Activated CD4-positive, alpha-beta T cell treated with anti-CD3 and anti-CD28 coated beads, Interleukin-2, amount 10 ng/mL, durations not matched to agents 7 days and 5 days (primary cell): ENCODE measurements at regions not wholly inside any gene's neighbourhood (a gene's known extent, or its start where the extent isn't known, plus 50 kb on each side); places are given as distances from the start of the nearest gene placed in this dataset.

Experiments
- CTCF ChIA-PET: fragments of 350-600 bp; sonication (Branson Sonifier 250); formaldehyde crosslinking; loops from one replicate; lab custom pipeline; 2021; ENCODE audit warnings: antibody characterized with exemption; lab: Charles Lee
- POLR2A ChIA-PET: fragments of 350-600 bp; sonication (Branson Sonifier 250); formaldehyde crosslinking; loops from one replicate; lab custom pipeline; 2021; ENCODE audit warnings: antibody characterized with exemption; lab: Charles Lee
- DNase-seq: peaks from one replicate; pipeline ENCODE4 v3.0.0-alpha.2; 2020
- H3K27ac Mint-ChIP-seq: one replicate; pipeline ENCODE4 v1.8.0; 2021; ENCODE audit warnings: mild to moderate bottlenecking, moderate library complexity, mixed read lengths
- H3K27me3 Mint-ChIP-seq: one replicate; pipeline ENCODE4 v1.8.0; 2021; ENCODE audit warnings: mixed read lengths
- H3K36me3 Mint-ChIP-seq: one replicate; pipeline ENCODE4 v1.8.0; 2021; ENCODE audit warnings: low read depth, mixed read lengths
- H3K4me1 Mint-ChIP-seq: one replicate; pipeline ENCODE4 v1.8.0; 2021; ENCODE audit warnings: mixed read lengths
- H3K4me3 Mint-ChIP-seq: one replicate; pipeline ENCODE4 v1.8.0; 2021; ENCODE audit warnings: mild to moderate bottlenecking, moderate library complexity, mixed read lengths
- H3K9me3 Mint-ChIP-seq: one replicate; pipeline ENCODE4 v1.8.0; 2021; ENCODE audit warnings: mixed read lengths

DNA sequence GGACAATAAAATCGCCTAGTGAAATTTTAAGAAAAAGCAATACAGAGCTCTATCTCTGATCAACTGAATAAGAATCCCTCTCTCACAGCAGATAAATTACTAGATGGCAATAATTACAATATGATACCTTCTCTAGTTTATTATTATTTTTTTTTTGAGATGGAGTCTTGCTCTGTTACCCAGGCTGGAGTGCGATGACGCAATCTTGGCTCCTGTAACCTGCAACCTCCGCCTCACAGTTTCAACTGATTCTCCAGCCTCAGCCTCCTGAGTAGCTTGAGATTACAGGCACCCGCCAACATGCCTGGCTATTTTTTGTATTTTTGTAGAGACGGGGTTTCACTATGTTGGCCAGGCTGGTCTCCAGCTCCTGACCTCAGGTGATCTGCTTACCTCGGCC lies 129.3 kb upstream of the PTCHD4 start:
- H3K27me3 Mint-ChIP-seq = no peaks in the 10 kb centered on the region
- CTCF ChIA-PET = no interaction called here
- no peaks in the 10 kb centered on the region for H3K4me1 Mint-ChIP-seq
- POLR2A ChIA-PET = no interaction called here
- H3K27ac Mint-ChIP-seq = no peak overlapping the region
- no peak for DNase-seq
- no peaks in the 10 kb centered on the region for H3K36me3 Mint-ChIP-seq
- no peak overlapping the region for H3K4me3 Mint-ChIP-seq
- H3K9me3 Mint-ChIP-seq = peaks cover 18% of the 10 kb centered on the region

DNA sequence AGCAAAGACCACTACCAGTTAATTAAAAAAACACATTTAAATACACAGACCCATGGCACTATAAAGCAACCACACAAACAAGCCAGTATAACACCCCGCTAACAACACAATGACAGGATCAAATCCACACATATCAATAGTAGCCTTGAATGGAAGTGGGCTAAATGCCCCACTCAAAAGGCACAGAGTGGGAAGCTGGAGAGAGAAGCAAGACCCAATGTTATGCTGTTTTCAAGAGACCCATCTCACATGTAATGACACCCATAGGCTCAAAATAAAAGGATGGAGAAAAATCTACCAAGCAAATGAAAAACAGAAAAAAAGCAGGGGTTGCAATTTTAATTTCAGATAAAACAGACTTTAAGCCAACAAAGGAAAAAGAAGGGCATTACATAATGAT lies 125.4 kb upstream of the PTCHD4 start:
- no peaks in the 10 kb centered on the region for H3K36me3 Mint-ChIP-seq
- H3K4me1 Mint-ChIP-seq = no peaks in the 10 kb centered on the region
- ChIA-PET POLR2A (no interaction called here), CTCF (no interaction called here)
- H3K27ac Mint-ChIP-seq = no peak overlapping the region
- no peak overlapping the region for H3K4me3 Mint-ChIP-seq
- H3K9me3 Mint-ChIP-seq = peaks cover 19% of the 10 kb centered on the region
- no peak for DNase-seq
- no peaks in the 10 kb centered on the region for H3K27me3 Mint-ChIP-seq

DNA sequence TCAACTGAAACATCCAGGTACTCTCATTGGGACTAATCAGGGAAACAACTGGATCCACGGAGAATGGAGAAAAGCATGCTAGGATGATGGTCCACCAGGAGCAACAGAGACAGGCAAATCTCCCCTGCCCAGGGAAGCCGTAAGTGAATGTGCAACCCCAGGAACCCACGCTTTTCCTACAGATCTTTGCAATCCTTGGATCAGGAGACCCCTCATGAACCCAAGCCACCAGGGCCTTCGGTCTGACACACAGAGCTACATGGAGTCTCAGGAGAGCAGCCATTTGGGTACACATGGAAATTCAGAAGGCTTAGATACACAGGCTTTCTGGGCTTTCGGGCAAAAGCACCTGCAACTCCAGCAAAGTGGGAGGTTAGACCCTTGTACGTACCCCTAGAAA lies 122.1 kb upstream of the PTCHD4 start:
- Mint-ChIP-seq H3K4me3 (no peak overlapping the region), H3K27ac (no peak overlapping the region), H3K27me3 (no peaks in the 10 kb centered on the region), H3K4me1 (no peaks in the 10 kb centered on the region), H3K9me3 (peaks cover 19% of the 10 kb centered on the region), H3K36me3 (no peaks in the 10 kb centered on the region)
- POLR2A ChIA-PET = no interaction called here
- no peak for DNase-seq
- CTCF ChIA-PET = no interaction called here

DNA sequence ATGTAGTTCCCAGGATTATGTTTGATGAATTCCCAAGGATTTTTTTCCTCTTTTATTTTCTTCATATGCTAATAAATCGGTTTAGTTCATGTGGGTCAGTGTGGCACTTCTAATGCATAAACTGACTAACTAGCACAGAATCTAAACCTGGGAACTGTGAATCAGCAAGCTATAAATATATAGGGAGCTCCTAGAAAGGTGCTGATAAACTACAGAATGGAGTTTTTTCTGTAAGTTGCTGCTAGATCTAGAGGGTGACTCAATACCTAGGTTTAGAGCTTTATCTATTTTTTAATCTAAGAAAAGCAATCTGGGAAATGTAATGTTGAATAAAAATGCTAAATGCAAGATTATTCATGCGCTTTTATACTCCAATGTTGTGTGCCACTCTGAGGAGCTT lies 118.8 kb upstream of the PTCHD4 start:
- Mint-ChIP-seq H3K27ac (no peak overlapping the region), H3K4me3 (no peak overlapping the region), H3K36me3 (no peaks in the 10 kb centered on the region), H3K9me3 (no peaks in the 10 kb centered on the region), H3K4me1 (no peaks in the 10 kb centered on the region), H3K27me3 (no peaks in the 10 kb centered on the region)
- DNase-seq = no peak
- ChIA-PET CTCF (interaction anchor here (0.6 kb wide), 1 partner anchor 307 kb away, joined by 3 read pairs; no protein-coding TSS in a partner anchor), POLR2A (no interaction called here)

DNA sequence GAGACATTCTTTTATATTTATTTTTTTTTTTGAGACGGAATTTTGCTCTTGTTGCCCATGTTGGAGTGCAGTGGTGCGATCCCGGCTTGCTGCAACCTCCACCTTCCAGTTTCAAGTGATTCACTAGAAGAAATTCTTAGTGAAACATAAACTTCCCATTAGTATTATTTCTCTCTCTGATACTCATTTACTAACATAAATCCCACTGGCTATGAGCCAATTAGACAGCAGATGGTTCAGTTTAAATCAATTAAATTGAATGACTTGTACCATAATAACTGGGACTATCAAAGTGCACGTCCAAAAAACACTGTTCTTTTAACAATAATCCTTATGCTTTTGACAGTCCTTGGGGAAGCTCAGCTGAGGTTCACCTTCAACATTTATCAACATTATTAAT lies 111.2 kb upstream of the PTCHD4 start:
- no peak overlapping the region for H3K4me3 Mint-ChIP-seq
- no peak overlapping the region for H3K27ac Mint-ChIP-seq
- peaks cover 2% of the 10 kb centered on the region for H3K9me3 Mint-ChIP-seq
- DNase-seq = no peak
- ChIA-PET CTCF (no interaction called here), POLR2A (no interaction called here)
- H3K4me1 Mint-ChIP-seq = no peaks in the 10 kb centered on the region
- no peaks in the 10 kb centered on the region for H3K27me3 Mint-ChIP-seq
- H3K36me3 Mint-ChIP-seq = no peaks in the 10 kb centered on the region

DNA sequence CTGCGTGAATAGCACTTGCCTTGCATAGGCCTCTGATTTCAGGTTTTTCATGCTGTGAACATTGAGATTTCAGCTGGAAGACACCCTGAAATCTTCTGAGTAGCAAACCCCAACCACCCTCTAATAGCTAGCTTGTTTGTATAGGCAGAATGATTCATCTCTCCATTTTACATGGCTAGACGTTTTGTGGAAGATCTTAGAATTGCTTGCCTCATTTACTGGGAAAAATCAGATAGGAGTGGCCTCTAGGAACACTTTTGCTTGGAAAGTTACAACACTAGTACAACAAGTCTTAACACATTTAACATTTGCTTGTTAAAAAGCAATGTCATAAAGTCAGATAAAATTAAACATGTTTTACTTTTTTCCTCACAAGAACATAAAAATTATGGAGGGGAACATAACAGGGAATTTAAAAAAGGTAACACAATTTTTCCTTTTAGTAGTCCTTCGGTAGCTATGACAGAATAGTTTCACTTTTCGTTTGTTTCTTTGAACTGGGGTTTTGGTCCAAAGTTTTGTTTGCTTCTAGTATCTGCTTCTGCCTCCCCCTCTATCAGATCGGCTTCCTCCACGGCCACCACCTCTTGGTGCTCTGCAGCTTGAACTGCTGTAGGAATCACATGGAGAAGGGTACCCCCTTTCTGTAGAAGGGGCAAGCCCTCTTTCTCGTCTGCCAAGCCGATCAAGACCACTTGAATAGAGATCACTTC lies 102.2 kb upstream of the PTCHD4 start:
- ChIA-PET POLR2A (no interaction called here), CTCF (no interaction called here)

DNA sequence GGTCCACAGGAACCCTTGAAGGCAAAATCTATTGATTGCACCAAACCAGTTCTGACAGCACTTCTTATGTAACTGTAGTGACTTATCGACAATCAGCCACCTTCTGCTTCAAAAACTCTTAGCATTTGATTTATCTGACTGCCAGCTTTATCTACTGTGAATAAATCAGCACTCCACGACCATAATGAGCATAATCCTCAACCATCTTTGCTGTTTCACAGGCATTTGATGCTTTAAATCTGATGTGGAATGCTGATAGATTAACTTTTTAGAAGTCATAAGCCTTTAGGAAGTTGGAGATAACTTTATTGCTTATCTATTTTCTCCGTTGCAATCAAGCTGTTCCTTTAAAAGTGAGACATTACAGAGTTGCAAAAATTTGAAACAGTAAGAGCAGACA lies 101.5 kb upstream of the PTCHD4 start:
- Mint-ChIP-seq H3K27ac (no peak overlapping the region), H3K4me1 (no peaks in the 10 kb centered on the region), H3K9me3 (no peaks in the 10 kb centered on the region), H3K27me3 (no peaks in the 10 kb centered on the region), H3K4me3 (no peak overlapping the region), H3K36me3 (no peaks in the 10 kb centered on the region)
- no peak for DNase-seq
- POLR2A ChIA-PET = no interaction called here
- CTCF ChIA-PET = no interaction called here

More for the DNA sequence above, 102.2 kb upstream of the PTCHD4 start:
- H3K9me3 Mint-ChIP-seq = no peaks in the 10 kb centered on the region
- H3K27ac Mint-ChIP-seq = no peak overlapping the region
- no peaks in the 10 kb centered on the region for H3K27me3 Mint-ChIP-seq
- DNase-seq = no peak
- no peak overlapping the region for H3K4me3 Mint-ChIP-seq
- no peaks in the 10 kb centered on the region for H3K36me3 Mint-ChIP-seq
- no peaks in the 10 kb centered on the region for H3K4me1 Mint-ChIP-seq

DNA sequence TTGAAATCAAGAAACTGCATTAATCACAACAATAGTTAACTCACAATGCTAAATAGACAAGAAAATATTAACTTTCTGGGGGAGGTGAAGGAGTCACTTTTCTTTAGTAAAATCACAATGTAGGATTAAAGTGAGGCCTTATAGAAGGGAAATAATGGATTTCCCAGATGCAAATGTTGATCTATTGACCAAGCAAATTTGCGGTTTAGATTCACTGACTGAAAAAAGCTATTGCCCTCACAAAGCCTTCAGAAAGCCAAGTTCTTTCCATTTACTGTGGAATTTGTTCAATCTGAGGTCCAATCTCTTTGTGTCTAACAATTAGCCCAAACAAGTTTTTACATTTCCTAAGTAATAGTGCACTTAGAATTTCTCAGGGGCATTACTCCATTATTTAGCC lies 95.1 kb upstream of the PTCHD4 start:
- no peak for DNase-seq
- ChIA-PET CTCF (no interaction called here), POLR2A (no interaction called here)
- no peaks in the 10 kb centered on the region for H3K4me1 Mint-ChIP-seq
- no peaks in the 10 kb centered on the region for H3K27me3 Mint-ChIP-seq
- no peaks in the 10 kb centered on the region for H3K36me3 Mint-ChIP-seq
- no peak overlapping the region for H3K27ac Mint-ChIP-seq
- H3K4me3 Mint-ChIP-seq = no peak overlapping the region
- no peaks in the 10 kb centered on the region for H3K9me3 Mint-ChIP-seq

DNA sequence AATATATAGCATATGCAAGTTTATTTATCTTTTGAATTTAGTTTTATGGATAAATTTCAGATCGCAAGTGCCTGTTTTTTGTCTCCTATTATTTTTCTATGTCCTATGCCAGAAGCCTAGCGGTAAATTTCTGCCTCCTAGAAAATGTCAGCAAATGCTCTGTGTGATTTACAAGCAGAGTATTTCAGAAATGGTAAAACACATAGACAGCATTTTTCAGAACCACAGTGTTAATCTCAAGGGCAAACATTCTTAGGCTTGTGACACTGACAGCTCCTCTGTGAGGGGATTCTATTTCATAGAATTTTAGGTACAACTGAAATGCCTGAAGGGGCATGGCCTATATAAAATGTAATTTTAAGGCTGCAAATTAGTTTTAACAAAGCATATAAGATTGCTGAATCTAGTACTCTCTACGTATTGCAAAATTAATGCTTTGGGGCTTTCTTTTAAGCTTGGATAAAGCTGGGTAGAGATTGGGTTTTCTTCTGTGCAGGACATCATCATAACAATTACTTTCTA lies 89.9 kb upstream of the PTCHD4 start:
- DNase-seq = no peak
- H3K4me3 Mint-ChIP-seq = no peak overlapping the region
- CTCF ChIA-PET = no interaction called here
- H3K9me3 Mint-ChIP-seq = no peaks in the 10 kb centered on the region
- no peaks in the 10 kb centered on the region for H3K27me3 Mint-ChIP-seq
- no peaks in the 10 kb centered on the region for H3K36me3 Mint-ChIP-seq
- H3K4me1 Mint-ChIP-seq = no peaks in the 10 kb centered on the region
- no peak overlapping the region for H3K27ac Mint-ChIP-seq
- POLR2A ChIA-PET = no interaction called here

DNA sequence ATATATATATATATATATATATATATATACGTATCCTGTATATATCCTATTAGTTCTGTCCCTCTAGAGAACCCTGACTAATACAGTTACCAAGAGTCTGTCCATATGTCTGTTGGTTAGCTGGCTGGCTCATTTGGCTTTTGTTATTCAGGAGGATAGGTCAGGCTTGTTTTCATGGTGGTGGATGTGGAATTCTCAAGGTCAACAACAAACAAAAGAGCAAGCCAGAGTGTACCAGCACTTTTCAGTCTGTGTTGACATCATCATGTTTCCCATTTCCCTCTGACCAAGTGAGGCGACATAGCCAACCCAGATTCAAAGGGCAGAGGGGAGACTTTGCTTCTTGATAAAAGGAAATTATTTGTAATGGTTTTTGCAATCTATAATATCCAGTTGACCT lies 88.5 kb upstream of the PTCHD4 start:
- H3K4me1 Mint-ChIP-seq = no peaks in the 10 kb centered on the region
- H3K4me3 Mint-ChIP-seq = no peak overlapping the region
- no peaks in the 10 kb centered on the region for H3K36me3 Mint-ChIP-seq
- POLR2A ChIA-PET = no interaction called here
- no peak for DNase-seq
- CTCF ChIA-PET = no interaction called here
- H3K27ac Mint-ChIP-seq = no peak overlapping the region
- no peaks in the 10 kb centered on the region for H3K9me3 Mint-ChIP-seq
- no peaks in the 10 kb centered on the region for H3K27me3 Mint-ChIP-seq

DNA sequence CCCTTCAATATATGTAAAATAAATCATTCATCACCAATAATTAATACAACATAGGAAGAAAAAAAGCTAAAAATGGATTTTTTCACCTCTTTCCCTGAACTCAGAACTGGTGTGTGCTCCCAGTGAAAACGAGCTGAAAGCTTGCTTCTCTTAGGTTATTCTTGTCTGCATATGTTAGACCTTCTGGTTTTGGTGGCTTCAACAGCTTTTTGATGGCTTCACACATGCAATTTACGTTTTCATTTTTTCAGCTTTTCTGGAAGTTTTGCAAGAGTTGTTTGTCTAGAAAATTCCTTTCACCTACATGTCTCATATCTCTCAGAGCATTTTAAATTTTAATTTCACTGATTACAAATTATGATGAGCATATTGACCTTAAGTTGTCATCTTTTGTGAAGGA lies 86.9 kb upstream of the PTCHD4 start:
- no peaks in the 10 kb centered on the region for H3K4me1 Mint-ChIP-seq
- H3K36me3 Mint-ChIP-seq = no peaks in the 10 kb centered on the region
- H3K9me3 Mint-ChIP-seq = no peaks in the 10 kb centered on the region
- DNase-seq = no peak
- ChIA-PET POLR2A (interaction anchor here (0.6 kb wide), 1 partner anchor 45 kb away, joined by 5 read pairs; no protein-coding TSS in a partner anchor), CTCF (no interaction called here)
- no peaks in the 10 kb centered on the region for H3K27me3 Mint-ChIP-seq
- H3K27ac Mint-ChIP-seq = no peak overlapping the region
- H3K4me3 Mint-ChIP-seq = no peak overlapping the region

DNA sequence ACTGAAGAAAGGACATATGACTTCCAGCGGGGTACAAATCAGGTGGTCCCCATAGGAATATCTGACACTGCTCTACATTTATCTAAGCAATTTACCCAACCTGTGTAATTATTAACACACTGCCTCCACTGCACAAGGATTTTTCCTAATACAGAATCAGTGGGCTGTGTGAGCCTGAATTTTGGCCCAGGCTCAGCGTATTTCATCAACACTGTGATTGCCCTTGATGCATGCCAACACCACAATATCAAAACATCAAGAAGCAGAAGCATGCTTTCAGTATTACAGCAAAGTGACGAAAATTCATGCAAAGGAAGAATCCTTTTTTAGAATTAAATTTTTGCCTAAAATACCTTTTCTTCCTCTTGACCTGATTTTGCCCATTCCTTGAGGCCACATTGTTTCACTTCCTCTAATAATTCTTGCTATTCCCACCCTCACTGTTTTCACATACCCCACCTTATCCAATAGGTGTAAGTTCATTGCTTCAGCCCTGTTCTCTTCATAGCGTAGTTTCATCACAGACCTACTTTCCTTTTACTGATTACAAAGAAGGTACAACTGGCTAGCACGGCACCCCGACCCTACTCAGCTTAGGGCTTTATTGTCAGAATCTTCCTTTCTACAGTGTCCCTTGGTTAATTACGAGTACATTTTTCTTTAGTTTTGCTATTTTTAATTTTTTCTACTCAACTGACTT lies 83.7 kb upstream of the PTCHD4 start:
- POLR2A ChIA-PET = no interaction called here
- H3K4me3 Mint-ChIP-seq = no peak overlapping the region

DNA sequence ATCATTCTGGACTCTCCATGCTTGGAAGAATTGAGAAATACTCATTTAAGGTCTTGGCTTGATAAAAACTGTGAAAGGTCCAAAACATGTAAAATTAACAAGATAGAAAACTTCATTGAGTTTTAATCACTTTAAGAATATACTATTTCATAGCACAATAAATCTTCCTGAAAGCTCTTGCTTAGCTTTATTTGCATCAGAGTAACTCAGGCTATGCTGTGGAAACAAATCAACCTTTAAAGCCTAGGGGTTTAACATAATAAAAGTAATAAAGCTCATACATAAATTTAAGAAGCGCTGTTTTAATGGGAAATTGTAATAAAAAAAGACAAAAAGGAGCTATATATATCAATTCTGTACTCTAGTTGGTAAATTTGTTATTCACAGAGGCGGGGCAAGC lies 77.2 kb upstream of the PTCHD4 start:
- H3K9me3 Mint-ChIP-seq = no peaks in the 10 kb centered on the region
- CTCF ChIA-PET = no interaction called here
- H3K27ac Mint-ChIP-seq = no peak overlapping the region
- H3K4me1 Mint-ChIP-seq = no peaks in the 10 kb centered on the region
- H3K27me3 Mint-ChIP-seq = no peaks in the 10 kb centered on the region
- no peaks in the 10 kb centered on the region for H3K36me3 Mint-ChIP-seq
- DNase-seq = no peak
- H3K4me3 Mint-ChIP-seq = no peak overlapping the region
- POLR2A ChIA-PET = interaction anchor here (0.6 kb wide), 1 partner anchor 586 kb away, joined by 3 read pairs; no protein-coding TSS in a partner anchor

More for the DNA sequence above, 83.7 kb upstream of the PTCHD4 start:
- no peaks in the 10 kb centered on the region for H3K9me3 Mint-ChIP-seq
- CTCF ChIA-PET = no interaction called here
- no peak for DNase-seq
- no peak overlapping the region for H3K27ac Mint-ChIP-seq
- H3K27me3 Mint-ChIP-seq = no peaks in the 10 kb centered on the region
- no peaks in the 10 kb centered on the region for H3K4me1 Mint-ChIP-seq
- no peaks in the 10 kb centered on the region for H3K36me3 Mint-ChIP-seq
